B cell (primary cell): ENCODE measurements at regions not wholly inside any gene's neighbourhood (a gene's known extent, or its start where the extent isn't known, plus 50 kb on each side); places are given as distances from the start of the nearest gene placed in this dataset.
"Not testable (repeated sequence)": the region's sequence is repeated elsewhere in the genome, so short reads cannot be mapped to it uniquely, and the experiment has no call there.

ENCODE experiments used
- ATAC-seq: fragments of 200-7000 bp; cut with Tn5 transposase; one replicate; pipeline ENCODE4 v1.10.0; 2021; ENCODE audit warnings: low read depth, mild to moderate bottlenecking, moderate number of reproducible peaks, moderate library complexity
- CTCF ChIA-PET: fragments of 350-600 bp; sonication (Branson Sonifier 250); formaldehyde crosslinking; loops from one replicate; lab custom pipeline; 2021; ENCODE audit warnings: antibody characterized with exemption, inconsistent platforms; lab: Charles Lee
- POLR2A ChIA-PET: fragments of 350-600 bp; sonication (Branson Sonifier 250); formaldehyde crosslinking; loops from one replicate; lab custom pipeline; 2021; ENCODE audit warnings: antibody characterized with exemption; lab: Charles Lee
- DNase-seq: peaks from one replicate; pipeline ENCODE4 v3.0.0; 2013
- H2AFZ ChIP-seq: 2 replicates; pipeline ENCODE4 v1.6.1; 2012; ENCODE audit warnings: mild to moderate bottlenecking, low read depth, low read length; ENCODE audit not compliant: insufficient read depth, poor library complexity, severe bottlenecking
- H3K27ac ChIP-seq, 2 donors: 1 replicate in 1 of 2; 2 replicates in 1 of 2; pipeline ENCODE4 v1.5.1; 2012 to 2013; ENCODE audit warnings: low read length in 2 of 2, mild to moderate bottlenecking in 2 of 2, moderate library complexity in 1 of 2
- H3K27me3 ChIP-seq, 4 experiments: fragments of 200-600 bp in 1 of 4; sonication (generic) in 1 of 4; replicated peaks in 1 of 4; 1 replicate in 2 of 4; 2 replicates in 2 of 4; pipeline versions ENCODE4 v1.6.1 to v1.7.0; 2013 to 2016; ENCODE audit warnings: low read length in 3 of 4, mild to moderate bottlenecking in 2 of 4, mixed read lengths in 1 of 4, moderate library complexity in 1 of 4; ENCODE audit not compliant: insufficient read depth in 4 of 4, control insufficient read depth in 3 of 4; ENCODE audit errors: control extremely low read depth in 1 of 4
- H3K36me3 ChIP-seq, 2 experiments: replicated peaks in 1 of 2; 1 replicate in 1 of 2; 2 replicates in 1 of 2; pipeline versions ENCODE4 v1.6.1 to v1.7.1; 2013; ENCODE audit warnings: low read length in 1 of 2; ENCODE audit not compliant: insufficient read depth in 2 of 2, control insufficient read depth in 1 of 2; ENCODE audit errors: control extremely low read depth in 1 of 2, extremely low read depth in 1 of 2
- H3K4me1 ChIP-seq, 2 donors: fragments of 200-600 bp in 1 of 2; sonication (generic) in 1 of 2; 1 replicate in 1 of 2; 2 replicates in 1 of 2; pipeline versions ENCODE4 v1.5.1 to v1.6.1; 2013 to 2017; ENCODE audit warnings: low read length in 2 of 2; ENCODE audit not compliant: control insufficient read depth in 2 of 2, insufficient read depth in 2 of 2
- H3K4me2 ChIP-seq: replicated peaks from 2 replicates; pipeline ENCODE3; 2012; ENCODE audit warnings: mild to moderate bottlenecking, low read depth, low read length; ENCODE audit not compliant: poor library complexity, severe bottlenecking
- H3K4me3 ChIP-seq, 5 experiments: fragments of 200-600 bp in 1 of 5; sonication (generic) in 1 of 5; 1 replicate in 3 of 5; 2 replicates in 2 of 5; pipeline versions ENCODE4 v1.5.1 to v1.7.0; 2011 to 2016; ENCODE audit warnings: low read length in 4 of 5, mild to moderate bottlenecking in 4 of 5, low read depth in 2 of 5, control low read depth in 1 of 5, moderate library complexity in 1 of 5; ENCODE audit not compliant: insufficient read depth in 1 of 5; ENCODE audit errors: control extremely low read depth in 1 of 5, extremely low read depth in 1 of 5
- H3K79me2 ChIP-seq: fragments of 200-600 bp; sonication (generic); one replicate; pipeline ENCODE4 v1.6.0; 2016; ENCODE audit warnings: low read length; ENCODE audit not compliant: control insufficient read depth, insufficient read depth
- H3K9ac ChIP-seq: fragments of 200-600 bp; sonication (generic); 2 replicates; pipeline ENCODE4 v1.6.1; 2017; ENCODE audit warnings: mild to moderate bottlenecking, low read length, moderate library complexity
- H3K9me3 ChIP-seq, 3 donors: one replicate each; pipeline versions ENCODE4 v1.6.1 to v1.7.1; 2013; ENCODE audit warnings: low read length in 2 of 3; ENCODE audit not compliant: control insufficient read depth in 2 of 3, insufficient read depth in 1 of 3; ENCODE audit errors: control extremely low read depth in 1 of 3
- H4K20me1 ChIP-seq: 2 replicates; pipeline ENCODE4 v1.6.0; 2012; ENCODE audit warnings: mild to moderate bottlenecking, low read length; ENCODE audit not compliant: insufficient read depth, control insufficient read depth, poor library complexity, severe bottlenecking
- H3K27ac Mint-ChIP-seq: one replicate; pipeline ENCODE4 v1.8.0; 2021; ENCODE audit warnings: mixed read lengths
- H3K27me3 Mint-ChIP-seq: one replicate; pipeline ENCODE4 v1.8.0; 2021; ENCODE audit warnings: mixed read lengths
- H3K4me1 Mint-ChIP-seq: one replicate; pipeline ENCODE4 v1.8.0; 2021; ENCODE audit warnings: mixed read lengths
- H3K4me3 Mint-ChIP-seq: one replicate; pipeline ENCODE4 v1.8.0; 2021; ENCODE audit warnings: mixed read lengths
- H3K9me3 Mint-ChIP-seq: one replicate; pipeline ENCODE4 v1.8.0; 2022; ENCODE audit warnings: mixed read lengths; ENCODE audit not compliant: insufficient read depth
- WGBS: methylation state at CpG from one replicate; pipeline ENCODE4 v1.1.5; 2013; ENCODE audit warnings: missing lambda C conversion rate; ENCODE audit not compliant: insufficient coverage; 5-methylcytosine and 5-hydroxymethylcytosine counted together
- intact Hi-C: fragments of 100-400 bp; cut with micrococcal nuclease; formaldehyde crosslinking; loops from one replicate; pipeline ENCODE4 v1.10.0; 2022

- H3K79me2 ChIP-seq, H3K9me3 ChIP-seq, H3K27ac ChIP-seq, DNase-seq, intact Hi-C loops, H3K9ac ChIP-seq, H2AFZ ChIP-seq, POLR2A ChIA-PET, H3K27me3 ChIP-seq, H3K4me2 ChIP-seq, H4K20me1 ChIP-seq, H3K27ac Mint-ChIP-seq, H3K4me3 ChIP-seq, H3K4me3 Mint-ChIP-seq, CTCF ChIA-PET, H3K27me3 Mint-ChIP-seq, H3K9me3 Mint-ChIP-seq, H3K4me1 ChIP-seq, H3K4me1 Mint-ChIP-seq, ATAC-seq, H3K36me3 ChIP-seq: not testable (repeated sequence)
- 100% methylated on average over 3 of the region's 6 CpGs for WGBS
Measured at GRCh38 chr6:26863641-26864040, 204.1 kb upstream of the ZNF322 start.

DNA sequence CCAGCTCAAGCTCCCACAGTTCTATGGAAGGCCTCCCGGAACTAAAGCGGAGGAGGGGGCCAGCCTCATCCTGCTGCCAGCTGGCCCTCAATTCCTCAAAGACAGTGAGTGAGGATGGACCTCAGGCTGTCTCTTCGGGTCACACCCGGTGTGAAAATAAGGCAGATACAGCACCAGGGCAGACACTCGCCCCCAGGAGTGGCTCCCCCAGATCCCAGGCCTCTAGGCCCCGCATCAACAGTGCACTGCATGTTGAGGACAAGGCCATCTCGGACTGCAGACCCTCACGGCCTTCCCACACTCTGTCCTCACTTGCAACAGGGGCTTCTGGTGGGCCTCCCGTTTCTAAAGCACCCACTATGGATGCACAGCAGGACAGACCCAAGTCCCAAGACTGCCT, 239.2 kb upstream of the ZNF322 start:
- H3K9me3 ChIP-seq, H3K4me1 ChIP-seq, ATAC-seq, H3K36me3 ChIP-seq, H4K20me1 ChIP-seq, H3K27me3 Mint-ChIP-seq, H3K79me2 ChIP-seq, H3K9ac ChIP-seq, H3K4me1 Mint-ChIP-seq, H3K4me2 ChIP-seq, H3K27ac Mint-ChIP-seq, H3K9me3 Mint-ChIP-seq, H3K4me3 Mint-ChIP-seq, CTCF ChIA-PET, H3K27ac ChIP-seq, intact Hi-C loops, H3K4me3 ChIP-seq, POLR2A ChIA-PET, H2AFZ ChIP-seq, DNase-seq, H3K27me3 ChIP-seq: not testable (repeated sequence)
- 92% methylated on average over 7 of the region's 9 CpGs for WGBS

DNA sequence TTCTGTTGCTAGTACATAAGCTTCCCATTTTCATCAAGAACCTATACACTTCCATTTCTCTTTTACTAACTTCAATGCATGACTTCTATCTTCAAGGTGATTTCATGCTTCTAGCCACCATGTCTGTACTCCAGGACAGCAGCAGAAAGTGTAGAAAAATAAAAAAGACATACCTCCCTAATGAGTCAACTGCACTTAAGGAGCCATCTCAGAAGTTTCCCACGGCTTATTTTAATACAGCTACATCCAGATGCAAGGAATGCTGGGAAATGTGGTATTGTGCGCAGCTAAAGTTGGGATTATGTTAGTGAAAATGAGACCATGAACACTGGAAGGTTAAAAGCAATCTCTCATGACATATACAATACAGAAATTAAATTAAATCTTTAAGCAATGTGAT, 264.7 kb upstream of the ZNF322 start:
- intact Hi-C loops, H3K4me1 Mint-ChIP-seq, ATAC-seq, H3K4me3 ChIP-seq, H3K79me2 ChIP-seq, H3K4me1 ChIP-seq, H3K9ac ChIP-seq, H3K36me3 ChIP-seq, H3K27ac ChIP-seq, H3K4me2 ChIP-seq, H2AFZ ChIP-seq, POLR2A ChIA-PET, H3K9me3 ChIP-seq, CTCF ChIA-PET, H4K20me1 ChIP-seq, H3K27me3 Mint-ChIP-seq, H3K27me3 ChIP-seq, H3K4me3 Mint-ChIP-seq, DNase-seq, H3K9me3 Mint-ChIP-seq, H3K27ac Mint-ChIP-seq: not testable (repeated sequence)
- no CpG with 5 or more reads among the region's 2 CpGs for WGBS

- H3K36me3 ChIP-seq, H3K4me1 ChIP-seq, H3K4me3 ChIP-seq, H2AFZ ChIP-seq, CTCF ChIA-PET, ATAC-seq, H3K79me2 ChIP-seq, H3K27me3 ChIP-seq, H3K27me3 Mint-ChIP-seq, H3K4me3 Mint-ChIP-seq, H3K9me3 Mint-ChIP-seq, H3K9me3 ChIP-seq, H3K4me1 Mint-ChIP-seq, H3K4me2 ChIP-seq, H4K20me1 ChIP-seq, intact Hi-C loops, DNase-seq, POLR2A ChIA-PET, H3K27ac ChIP-seq, H3K9ac ChIP-seq, H3K27ac Mint-ChIP-seq: not testable (repeated sequence)
- WGBS: no CpG with 5 or more reads among the region's 2 CpGs
Measured at GRCh38 chr6:26928190-26928589, 268.6 kb upstream of the ZNF322 start.
